AG09319 (cell line): ENCODE measurements at regions not wholly inside any gene's neighbourhood (a gene's known extent, or its start where the extent isn't known, plus 50 kb on each side); places are given as distances from the start of the nearest gene placed in this dataset.

Experiments
- DNase-seq: peaks from one replicate; pipeline ENCODE4 v3.0.0-alpha.2; 2010; ENCODE audit warnings: low read depth; ENCODE audit errors: extremely low read depth
- CTCF ChIP-seq: IDR thresholded peaks from 2 replicates; pipeline ENCODE4 v1.5.1; 2011; ENCODE audit warnings: low read depth, mild to moderate bottlenecking, inconsistent platforms, low read length, moderate library complexity

DNA sequence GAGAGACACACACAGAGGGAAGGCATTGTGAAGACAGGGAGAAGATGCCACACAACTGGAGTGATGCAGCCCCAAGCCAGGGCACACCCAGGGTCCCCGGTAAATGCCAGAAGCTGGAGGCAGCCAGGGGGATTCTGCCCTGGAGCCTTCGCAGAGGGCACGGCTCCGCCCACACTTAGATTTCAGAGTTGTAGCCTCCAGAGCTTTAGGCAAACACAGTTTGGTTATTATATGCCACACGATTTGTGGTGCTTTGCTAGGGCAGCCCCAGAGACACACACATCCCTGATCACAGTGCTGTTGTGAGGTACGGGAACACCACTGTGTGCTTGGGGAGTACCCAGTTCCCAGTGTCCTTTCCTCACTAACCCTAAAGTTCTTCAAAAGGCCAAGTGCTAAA lies 280.6 kb downstream of the SMOC2 start:
- no peak for TF ChIP-seq CTCF

DNA sequence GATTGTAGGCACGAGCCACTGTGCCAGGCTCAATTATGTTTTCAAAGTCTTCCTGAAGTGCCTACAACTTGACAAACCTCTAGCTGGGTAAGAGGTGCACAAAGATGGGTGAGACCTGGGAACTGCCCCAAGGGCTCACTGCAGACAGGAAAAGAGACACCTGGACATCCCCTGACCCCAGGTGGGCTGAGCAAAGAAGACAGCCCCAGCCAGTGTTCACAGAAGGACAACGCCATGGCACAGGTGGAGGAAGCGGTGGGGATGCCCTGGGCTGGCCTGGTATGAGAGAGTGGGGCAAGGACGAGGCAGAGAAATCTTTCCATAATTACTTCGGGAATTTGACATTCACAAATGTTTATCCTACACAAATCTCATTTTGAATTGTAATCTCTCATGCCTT lies 278.9 kb downstream of the SMOC2 start:
- no peak for DNase-seq
- no peak for TF ChIP-seq CTCF

More for the DNA sequence above, 280.6 kb downstream of the SMOC2 start:
- no peak for DNase-seq

DNA sequence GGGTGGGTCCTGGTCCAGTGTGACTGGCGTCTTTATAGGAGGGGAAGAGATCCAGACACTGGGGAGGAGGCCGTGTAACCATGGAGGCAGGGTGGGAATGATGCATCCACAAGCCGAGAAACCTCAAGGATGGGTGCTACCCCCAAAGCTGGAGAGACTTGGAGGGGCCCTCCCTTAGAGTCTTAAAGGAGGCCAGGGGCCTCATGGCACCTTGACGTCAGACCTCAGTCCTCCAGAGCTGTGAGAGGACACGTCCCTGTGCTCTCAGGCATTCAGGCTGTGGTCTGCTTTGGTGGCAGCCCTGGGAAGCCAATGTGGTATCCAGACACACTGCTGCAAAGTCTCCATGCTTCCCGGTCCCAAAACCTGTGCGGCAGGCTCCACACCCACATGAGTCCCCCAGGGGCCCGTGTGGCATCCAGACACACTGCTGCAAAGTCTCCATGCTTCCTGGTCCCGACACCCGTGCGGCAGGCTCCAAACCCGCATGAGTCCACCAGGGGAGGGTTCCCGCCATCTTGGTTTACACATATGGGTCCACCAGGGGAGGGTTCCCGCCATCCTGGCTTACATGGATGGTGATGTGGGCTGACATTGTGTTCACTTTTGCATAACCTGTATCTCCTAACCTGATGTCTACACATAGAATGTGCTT lies 278.0 kb downstream of the SMOC2 start:
- TF ChIP-seq CTCF: no peak
- DNase-seq: no peak
